NCI-H345 treated with DMSO at 0.1 percent for 48 hours (cell line): ENCODE measurements at regions not wholly inside any gene's neighbourhood (a gene's known extent, or its start where the extent isn't known, plus 50 kb on each side); places are given as distances from the start of the nearest gene placed in this dataset.
A peak's percentile ranks its signal among the peaks of the same experiment; 100 is the strongest.
"Not testable (repeated sequence)": the region's sequence is repeated elsewhere in the genome, so short reads cannot be mapped to it uniquely, and the experiment has no call there.

ENCODE experiments used
- DNase-seq: peaks from one replicate; lab custom pipeline; 2025; ENCODE audit not compliant: unreplicated experiment; lab: John Stamatoyannopoulos, UW

- DNase-seq = no peak
These were observed 560.8 kb upstream of the FAM98A start for GRCh38 chr2:34159901-34160300.

- DNase-seq = no peak
These were observed 554.4 kb upstream of the FAM98A start for GRCh38 chr2:34153484-34153883.

- no peak for DNase-seq
These were observed 548.7 kb upstream of the FAM98A start for GRCh38 chr2:34147780-34148179.

- no peak for DNase-seq
These were observed 544.0 kb upstream of the FAM98A start for GRCh38 chr2:34143149-34143548.

- not testable (repeated sequence) for DNase-seq
These were observed 543.5 kb upstream of the FAM98A start for GRCh38 chr2:34142531-34143008.

GRCh38 chr2:34133065-34133464 lies 534.0 kb upstream of the FAM98A start:
- DNase-seq = not testable (repeated sequence)

GRCh38 chr2:34126279-34126678 lies 527.2 kb upstream of the FAM98A start:
- DNase-seq = no peak

GRCh38 chr2:34123996-34124785 lies 525.1 kb upstream of the FAM98A start:
- DNase-seq = no peak

GRCh38 chr2:34121076-34121475 lies 522.0 kb upstream of the FAM98A start:
- no peak for DNase-seq

GRCh38 chr2:34115076-34115475 lies 516.0 kb upstream of the FAM98A start:
- no peak for DNase-seq

GRCh38 chr2:34112161-34112560 lies 513.1 kb upstream of the FAM98A start:
- DNase-seq = no peak

- DNase-seq = no peak
These were observed 511.3 kb upstream of the FAM98A start for GRCh38 chr2:34110392-34110791.

GRCh38 chr2:34107811-34108210 lies 508.7 kb upstream of the FAM98A start:
- no peak for DNase-seq

- DNase-seq = no peak
These were observed 506.1 kb upstream of the FAM98A start for GRCh38 chr2:34105006-34105767.

- DNase-seq = no peak
These were observed 505.5 kb upstream of the FAM98A start for GRCh38 chr2:34104601-34105000.

GRCh38 chr2:34103437-34103836 lies 504.3 kb upstream of the FAM98A start:
- DNase-seq = no peak

- no peak for DNase-seq
These were observed 503.2 kb upstream of the FAM98A start for GRCh38 chr2:34102339-34102738.

- DNase-seq = no peak
These were observed 500.3 kb upstream of the FAM98A start for GRCh38 chr2:34099377-34099776.

- DNase-seq = no peak
These were observed 499.2 kb upstream of the FAM98A start for GRCh38 chr2:34098256-34098655.

- DNase-seq = peak; percentile 7
These were observed 497.6 kb upstream of the FAM98A start for GRCh38 chr2:34096562-34097171.

GRCh38 chr2:34093790-34094189 lies 494.7 kb upstream of the FAM98A start:
- DNase-seq = no peak

GRCh38 chr2:34070196-34070595 lies 471.1 kb upstream of the FAM98A start:
- no peak for DNase-seq
